GM12873 (cell line): ENCODE measurements at regions not wholly inside any gene's neighbourhood (a gene's known extent, or its start where the extent isn't known, plus 50 kb on each side); places are given as distances from the start of the nearest gene placed in this dataset.

Source experiments
- CTCF ChIP-seq: IDR thresholded peaks from 2 replicates; pipeline ENCODE4 v1.5.1; 2012; ENCODE audit warnings: low read depth, mild to moderate bottlenecking, moderate library complexity, low read length, control low read depth; ENCODE audit not compliant: insufficient read depth; ENCODE audit errors: missing control alignments

GRCh38 chr14:26004342-26004741 lies 593.5 kb downstream of the NOVA1 start:
- no peak for TF ChIP-seq CTCF

- TF ChIP-seq CTCF = no peak
Observed at GRCh38 chr14:25993830-25994229, 604.0 kb downstream of the NOVA1 start.

- no peak for TF ChIP-seq CTCF
Observed at GRCh38 chr14:25988536-25988935, 609.3 kb downstream of the NOVA1 start.

GRCh38 chr14:25955772-25956171 lies 642.1 kb downstream of the NOVA1 start:
- TF ChIP-seq CTCF = no peak

GRCh38 chr14:25953532-25954139 lies 644.2 kb downstream of the NOVA1 start:
- TF ChIP-seq CTCF = no peak

- no peak for TF ChIP-seq CTCF
Observed at GRCh38 chr14:25945746-25946145, 652.1 kb downstream of the NOVA1 start.

GRCh38 chr14:25944020-25944419 lies 653.8 kb downstream of the NOVA1 start:
- TF ChIP-seq CTCF = no peak

GRCh38 chr14:25943329-25943728 lies 654.5 kb downstream of the NOVA1 start:
- TF ChIP-seq CTCF = no peak
